ENCODE measurements at regions not wholly inside any gene's neighbourhood (a gene's known extent, or its start where the extent isn't known, plus 50 kb on each side); places are given as distances from the start of the nearest gene placed in this dataset.

- peaks cover 14% of the 10 kb centered on the region for H3K4me1 ChIP-seq (replicated peaks; ENCODE audit: insufficient read depth)
- intact Hi-C loops (cut with micrococcal nuclease; ENCODE audit: unreplicated experiment) = no loop called here
Observed at GRCh38 chr15:62570405-62570783, 405.3 kb upstream of the C2CD4B start.

GRCh38 chr15:62571072-62571471, 406.0 kb upstream of the C2CD4B start:
- no peaks in the 10 kb centered on the region for H4K20me1 ChIP-seq (ENCODE audit: insufficient read depth)
- TF ChIP-seq, protein P1, sequence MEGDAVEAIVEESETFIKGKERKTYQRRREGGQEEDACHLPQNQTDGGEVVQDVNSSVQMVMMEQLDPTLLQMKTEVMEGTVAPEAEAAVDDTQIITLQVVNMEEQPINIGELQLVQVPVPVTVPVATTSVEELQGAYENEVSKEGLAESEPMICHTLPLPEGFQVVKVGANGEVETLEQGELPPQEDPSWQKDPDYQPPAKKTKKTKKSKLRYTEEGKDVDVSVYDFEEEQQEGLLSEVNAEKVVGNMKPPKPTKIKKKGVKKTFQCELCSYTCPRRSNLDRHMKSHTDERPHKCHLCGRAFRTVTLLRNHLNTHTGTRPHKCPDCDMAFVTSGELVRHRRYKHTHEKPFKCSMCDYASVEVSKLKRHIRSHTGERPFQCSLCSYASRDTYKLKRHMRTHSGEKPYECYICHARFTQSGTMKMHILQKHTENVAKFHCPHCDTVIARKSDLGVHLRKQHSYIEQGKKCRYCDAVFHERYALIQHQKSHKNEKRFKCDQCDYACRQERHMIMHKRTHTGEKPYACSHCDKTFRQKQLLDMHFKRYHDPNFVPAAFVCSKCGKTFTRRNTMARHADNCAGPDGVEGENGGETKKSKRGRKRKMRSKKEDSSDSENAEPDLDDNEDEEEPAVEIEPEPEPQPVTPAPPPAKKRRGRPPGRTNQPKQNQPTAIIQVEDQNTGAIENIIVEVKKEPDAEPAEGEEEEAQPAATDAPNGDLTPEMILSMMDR (conservative IDR thresholded peaks at IDR 0.05) = no peak
- no peak for TF ChIP-seq EZH2 (IDR thresholded peaks at IDR 0.05; ENCODE audit: low read depth)
- H3K27ac ChIP-seq = no peak overlapping the region
- ChIA-PET CTCF (no interaction called here), POLR2A (ENCODE audit: unreplicated experiment) (no interaction called here)
- H2AFZ ChIP-seq = no peak overlapping the region
- H3K4me1 ChIP-seq (replicated peaks; ENCODE audit: insufficient read depth) = peaks cover 14% of the 10 kb centered on the region
- DNase-seq = no peak
- H3K4me3 ChIP-seq = no peak overlapping the region
- H3K4me2 ChIP-seq = no peak overlapping the region
- H3K9me2 ChIP-seq (ENCODE audit: insufficient read depth) = no peaks in the 10 kb centered on the region
- no peaks in the 10 kb centered on the region for H3K36me3 ChIP-seq (ENCODE audit: low read depth)
- no TSS peak for BruUV-seq (replicated peaks)
- intact Hi-C loops (cut with micrococcal nuclease; ENCODE audit: unreplicated experiment) = no loop called here
- H3F3A ChIP-seq (ENCODE audit: insufficient read depth, low read depth) = peaks cover 6% of the 10 kb centered on the region; the same call in 1 of the 2 replicates
- no peaks in the 10 kb centered on the region for H3K79me2 ChIP-seq (ENCODE audit: low read depth)
- H3K9me3 ChIP-seq (ENCODE audit: insufficient read depth, low read depth) = no peaks in the 10 kb centered on the region
- H3K27me3 ChIP-seq (ENCODE audit: insufficient read depth, low read depth) = no peaks in the 10 kb centered on the region

More at GRCh38 chr15:62570405-62570783, 405.3 kb upstream of the C2CD4B start:
- no TSS peak for BruUV-seq (replicated peaks)
- peaks cover 6% of the 10 kb centered on the region; the same call in 1 of the 2 replicates for H3F3A ChIP-seq (ENCODE audit: insufficient read depth, low read depth)
- H3K36me3 ChIP-seq (ENCODE audit: low read depth) = no peaks in the 10 kb centered on the region
- no peaks in the 10 kb centered on the region for H3K9me2 ChIP-seq (ENCODE audit: insufficient read depth)
- H3K27me3 ChIP-seq (ENCODE audit: insufficient read depth, low read depth) = no peaks in the 10 kb centered on the region
- H2AFZ ChIP-seq = no peak overlapping the region
- H3K4me2 ChIP-seq = peak overlapping the region; percentile 19; the same call in 1 of the 2 replicates
- no peak overlapping the region for H3K4me3 ChIP-seq
- POLR2A ChIA-PET (ENCODE audit: unreplicated experiment) = no interaction called here
- H3K27ac ChIP-seq = no peak overlapping the region
- no peak for DNase-seq
- H3K79me2 ChIP-seq (ENCODE audit: low read depth) = no peaks in the 10 kb centered on the region
- TF ChIP-seq EZH2 (IDR thresholded peaks at IDR 0.05; ENCODE audit: low read depth) = no peak
- TF ChIP-seq, protein P1 (conservative IDR thresholded peaks at IDR 0.05) = no peak
- H4K20me1 ChIP-seq (ENCODE audit: insufficient read depth) = no peaks in the 10 kb centered on the region
- H3K9me3 ChIP-seq (ENCODE audit: insufficient read depth, low read depth) = no peaks in the 10 kb centered on the region
- CTCF ChIA-PET = no interaction called here

GRCh38 chr15:62572797-62573196, 407.7 kb upstream of the C2CD4B start:
- no peak for DNase-seq
- no peaks in the 10 kb centered on the region for H3K9me3 ChIP-seq (ENCODE audit: insufficient read depth, low read depth)
- intact Hi-C loops (cut with micrococcal nuclease; ENCODE audit: unreplicated experiment) = no loop called here
- no peaks in the 10 kb centered on the region for H3K27me3 ChIP-seq (ENCODE audit: insufficient read depth, low read depth)
- H4K20me1 ChIP-seq (ENCODE audit: insufficient read depth) = no peaks in the 10 kb centered on the region
- ChIA-PET POLR2A (ENCODE audit: unreplicated experiment) (no interaction called here), CTCF (no interaction called here)
- H3K27ac ChIP-seq = no peak overlapping the region
- TF ChIP-seq EZH2 (IDR thresholded peaks at IDR 0.05; ENCODE audit: low read depth) = no peak
- TF ChIP-seq, protein P1 (conservative IDR thresholded peaks at IDR 0.05) = no peak
- H3F3A ChIP-seq (ENCODE audit: insufficient read depth, low read depth) = peaks cover 6% of the 10 kb centered on the region; the same call in 1 of the 2 replicates
- H3K9me2 ChIP-seq (ENCODE audit: insufficient read depth) = no peaks in the 10 kb centered on the region
- no peak overlapping the region for H2AFZ ChIP-seq
- peaks cover 14% of the 10 kb centered on the region for H3K4me1 ChIP-seq (replicated peaks; ENCODE audit: insufficient read depth)
- no peak overlapping the region for H3K4me3 ChIP-seq
- H3K36me3 ChIP-seq (ENCODE audit: low read depth) = no peaks in the 10 kb centered on the region
- H3K79me2 ChIP-seq (ENCODE audit: low read depth) = no peaks in the 10 kb centered on the region
- no peak overlapping the region for H3K4me2 ChIP-seq
- no TSS peak for BruUV-seq (replicated peaks)
